H1 (cell line): ENCODE measurements at regions not wholly inside any gene's neighbourhood (a gene's known extent, or its start where the extent isn't known, plus 50 kb on each side); places are given as distances from the start of the nearest gene placed in this dataset.

Experiments used
- CTCF ChIA-PET: fragments of 300-600 bp; sonication (Branson Sonifier 250); formaldehyde crosslinking; loops from one replicate; lab custom pipeline; 2021; ENCODE audit not compliant: partially characterized antibody; lab: Charles Lee
- POLR2A ChIA-PET: fragments of 300-600 bp; sonication (Branson Sonifier 250); formaldehyde crosslinking; loops from one replicate; lab custom pipeline; 2021; ENCODE audit warnings: inconsistent platforms; ENCODE audit not compliant: partially characterized antibody; lab: Charles Lee
- DNase-seq, 2 experiments: peaks; one replicate each; pipeline versions ENCODE4 v3.0.0 to v3.0.0-alpha.2; 2010 to 2022; ENCODE audit warnings: low spot score in 2 of 2, low read depth in 1 of 2, mixed read lengths in 1 of 2
- FAIRE-seq: peaks from 2 replicates; lab custom pipeline; 2011; peaks lifted over from hg19 to GRCh38; lab: Jason Lieb, UNC
- H2AFZ ChIP-seq: 2 replicates; pipeline ENCODE4 v1.8.1; 2012; ENCODE audit warnings: low read length, inconsistent platforms
- H2AK5ac ChIP-seq: 2 replicates; pipeline ENCODE4 v1.6.1; 2013; ENCODE audit warnings: low read depth, low read length
- H2BK120ac ChIP-seq: replicated peaks from 2 replicates; pipeline ENCODE3; 2013; ENCODE audit warnings: low read depth, low read length, inconsistent platforms
- H2BK12ac ChIP-seq: 2 replicates; pipeline ENCODE4 v1.6.1; 2013; ENCODE audit warnings: low read depth, low read length
- H2BK15ac ChIP-seq: 2 replicates; pipeline ENCODE4 v1.6.1; 2013; ENCODE audit warnings: low read length
- H2BK20ac ChIP-seq: 2 replicates; pipeline ENCODE4 v1.6.1; 2013; ENCODE audit warnings: low read length
- H2BK5ac ChIP-seq: 2 replicates; pipeline ENCODE4 v1.6.1; 2013; ENCODE audit warnings: low read depth, low read length
- H3K14ac ChIP-seq: 2 replicates; pipeline ENCODE4 v1.6.1; 2013; ENCODE audit warnings: inconsistent platforms; ENCODE audit not compliant: insufficient read length
- H3K18ac ChIP-seq: 2 replicates; pipeline ENCODE4 v1.6.1; 2013; ENCODE audit warnings: low read length; ENCODE audit errors: extremely low read depth
- H3K23ac ChIP-seq: 2 replicates; pipeline ENCODE4 v1.6.1; 2013; ENCODE audit warnings: inconsistent platforms; ENCODE audit not compliant: insufficient read length
- H3K23me2 ChIP-seq: 2 replicates; pipeline ENCODE4 v1.6.1; 2013; ENCODE audit warnings: low read depth, low read length
- H3K27ac ChIP-seq: 2 replicates; pipeline ENCODE4 v1.6.1; 2011; ENCODE audit warnings: low read depth, low read length, inconsistent platforms
- H3K27me3 ChIP-seq, 4 experiments: replicated peaks in 1 of 4; 1 replicate in 1 of 4; 2 replicates in 3 of 4; pipeline versions ENCODE4 v1.6.1 to v1.8.1; 2011 to 2013; ENCODE audit warnings: low read length in 3 of 4, mild to moderate bottlenecking in 3 of 4, inconsistent platforms in 2 of 4, mixed read lengths in 2 of 4, moderate library complexity in 1 of 4; ENCODE audit not compliant: control insufficient read depth in 3 of 4, insufficient read depth in 3 of 4; ENCODE audit errors: extremely low read depth in 1 of 4
- H3K36me3 ChIP-seq, 4 experiments: 2 replicates each; pipeline versions ENCODE4 v1.6.1 to v1.8.1; 2011 to 2013; ENCODE audit warnings: mild to moderate bottlenecking in 4 of 4, low read length in 3 of 4, moderate library complexity in 2 of 4, control low read depth in 1 of 4, inconsistent platforms in 1 of 4; ENCODE audit not compliant: insufficient read depth in 4 of 4, control insufficient read depth in 2 of 4
- H3K4ac ChIP-seq: replicated peaks from 2 replicates; pipeline ENCODE3; 2013; ENCODE audit warnings: low read length, low read depth, mixed read lengths, inconsistent platforms; ENCODE audit not compliant: insufficient read length
- H3K4me1 ChIP-seq, 4 experiments: replicated peaks in 1 of 4; 1 replicate in 1 of 4; 2 replicates in 3 of 4; pipeline versions ENCODE4 v1.6.1 to v1.8.1; 2011 to 2013; ENCODE audit warnings: low read length in 3 of 4, inconsistent platforms in 2 of 4, mixed read lengths in 1 of 4; ENCODE audit not compliant: insufficient read depth in 4 of 4, control insufficient read depth in 3 of 4
- H3K4me2 ChIP-seq, 2 experiments: 2 replicates each; pipeline versions ENCODE4 v1.6.1 to v1.8.1; 2011 to 2013; ENCODE audit warnings: low read depth in 2 of 2, low read length in 2 of 2, control low read depth in 1 of 2, inconsistent platforms in 1 of 2, mild to moderate bottlenecking in 1 of 2; ENCODE audit not compliant: insufficient read depth in 1 of 2
- H3K4me3 ChIP-seq, 4 experiments: fragments of 200-600, 300-600 bp in 1 of 4; sonication (generic), shearing (Covaris generic), sonication (Bioruptor Twin) in 1 of 4; 2 replicates each; pipeline versions ENCODE4 v1.5.1 to v1.8.1; 2011 to 2016; ENCODE audit warnings: low read length in 4 of 4, low read depth in 3 of 4, control low read depth in 2 of 4, inconsistent platforms in 2 of 4, mild to moderate bottlenecking in 2 of 4, mixed read lengths in 1 of 4, moderate library complexity in 1 of 4; ENCODE audit not compliant: insufficient read depth in 2 of 4; ENCODE audit errors: extremely low read depth in 1 of 4
- H3K56ac ChIP-seq: replicated peaks from 2 replicates; pipeline ENCODE3; 2013; ENCODE audit warnings: low read depth, mild to moderate bottlenecking, mixed read lengths, low read length, inconsistent platforms; ENCODE audit not compliant: insufficient read length
- H3K79me1 ChIP-seq: 2 replicates; pipeline ENCODE4 v1.6.1; 2013; ENCODE audit warnings: low read depth, low read length, control low read depth
- H3K79me2 ChIP-seq, 2 experiments: 2 replicates each; pipeline versions ENCODE4 v1.6.1 to v1.8.1; 2012 to 2013; ENCODE audit warnings: low read length in 2 of 2, mild to moderate bottlenecking in 2 of 2, inconsistent platforms in 1 of 2; ENCODE audit not compliant: insufficient read depth in 2 of 2, control insufficient read depth in 1 of 2
- H3K9ac ChIP-seq, 4 experiments: replicated peaks in 1 of 4; 1 replicate in 1 of 4; 2 replicates in 3 of 4; pipeline versions ENCODE4 v1.6.1 to v1.8.1; 2011 to 2013; ENCODE audit warnings: low read depth in 3 of 4, low read length in 3 of 4, control low read depth in 2 of 4, mild to moderate bottlenecking in 2 of 4, moderate library complexity in 2 of 4, inconsistent platforms in 1 of 4; ENCODE audit errors: extremely low read depth in 1 of 4
- H3K9me3 ChIP-seq, 2 experiments: 2 replicates each; pipeline versions ENCODE4 v1.6.1 to v1.8.1; 2012 to 2013; ENCODE audit warnings: mild to moderate bottlenecking in 2 of 2, moderate library complexity in 2 of 2, control low read depth in 1 of 2, inconsistent platforms in 1 of 2, low read depth in 1 of 2, low read length in 1 of 2, mixed read lengths in 1 of 2; ENCODE audit not compliant: insufficient read depth in 2 of 2
- H4K20me1 ChIP-seq, 2 experiments: replicated peaks in 1 of 2; 2 replicates each; pipeline versions ENCODE3 to v1.8.1; 2011 to 2013; ENCODE audit warnings: inconsistent platforms in 2 of 2, low read length in 2 of 2, mild to moderate bottlenecking in 1 of 2; ENCODE audit not compliant: insufficient read depth in 2 of 2, control insufficient read depth in 1 of 2
- H4K5ac ChIP-seq: 2 replicates; pipeline ENCODE4 v1.6.1; 2013; ENCODE audit warnings: low read length, low read depth, mixed read lengths, inconsistent platforms; ENCODE audit not compliant: insufficient read length
- H4K8ac ChIP-seq: 2 replicates; pipeline ENCODE4 v1.8.0; 2013; ENCODE audit warnings: mild to moderate bottlenecking, moderate library complexity, low read length, inconsistent platforms; ENCODE audit not compliant: insufficient read depth; ENCODE audit errors: extremely low read depth
- H4K91ac ChIP-seq: replicated peaks from 2 replicates; pipeline ENCODE3; 2013; ENCODE audit warnings: low read length, mixed read lengths, inconsistent platforms; ENCODE audit not compliant: insufficient read length
- ASH2L ChIP-seq: fragments of 200-600, 300-600 bp; sonication (generic); IDR thresholded peaks from one replicate; pipeline ENCODE4 v1.7.1; 2017; ENCODE audit warnings: low read length
- CEBPB ChIP-seq: IDR thresholded peaks from 2 replicates; pipeline ENCODE4 v1.6.1; 2012; ENCODE audit warnings: low read depth, low read length
- CTBP2 ChIP-seq: IDR thresholded peaks from 2 replicates; pipeline ENCODE4 v1.7.0; 2011; ENCODE audit warnings: borderline replicate concordance, mild to moderate bottlenecking, moderate library complexity, mixed read lengths, low read length; ENCODE audit not compliant: insufficient read depth, insufficient read length
- E2F6 ChIP-seq: IDR thresholded peaks from 2 replicates; pipeline ENCODE4 v1.6.1; 2012; ENCODE audit warnings: inconsistent platforms
- HDAC2 ChIP-seq, 2 experiments: fragments of 300-600 bp in 1 of 2; sonication (generic) in 1 of 2; IDR thresholded peaks; 2 replicates each; pipeline ENCODE4 v1.6.1; 2011 to 2012; ENCODE audit warnings: low read depth in 2 of 2, low read length in 2 of 2, mild to moderate bottlenecking in 2 of 2, moderate library complexity in 2 of 2, borderline replicate concordance in 1 of 2, inconsistent platforms in 1 of 2
- NANOG ChIP-seq: IDR thresholded peaks from 2 replicates; pipeline ENCODE4 v1.6.1; 2011; ENCODE audit warnings: low read length, low read depth, mild to moderate bottlenecking, inconsistent platforms; ENCODE audit not compliant: insufficient read depth, poor library complexity, severe bottlenecking
- POU5F1 ChIP-seq: IDR thresholded peaks from 2 replicates; pipeline ENCODE4 v1.6.1; 2011; ENCODE audit warnings: low read depth, mild to moderate bottlenecking, low read length, moderate library complexity
- RXRA ChIP-seq: IDR thresholded peaks from 2 replicates; pipeline ENCODE4 v1.6.1; 2011; ENCODE audit warnings: low read depth, mild to moderate bottlenecking, low read length, moderate library complexity; ENCODE audit not compliant: insufficient read depth
- SIX5 ChIP-seq: IDR thresholded peaks from 2 replicates; pipeline ENCODE4 v1.6.1; 2011; ENCODE audit warnings: mild to moderate bottlenecking, low read depth, low read length
- SP1 ChIP-seq: IDR thresholded peaks from 2 replicates; pipeline ENCODE4 v1.6.1; 2011; ENCODE audit warnings: low read depth, low read length
- TAF1 ChIP-seq: IDR thresholded peaks from 2 replicates; pipeline ENCODE4 v1.6.1; 2011; ENCODE audit warnings: mild to moderate bottlenecking, low read depth, low read length
- YY1 ChIP-seq: IDR thresholded peaks from 2 replicates; pipeline ENCODE4 v1.6.1; 2011; ENCODE audit warnings: low read depth, mild to moderate bottlenecking, low read length

DNA sequence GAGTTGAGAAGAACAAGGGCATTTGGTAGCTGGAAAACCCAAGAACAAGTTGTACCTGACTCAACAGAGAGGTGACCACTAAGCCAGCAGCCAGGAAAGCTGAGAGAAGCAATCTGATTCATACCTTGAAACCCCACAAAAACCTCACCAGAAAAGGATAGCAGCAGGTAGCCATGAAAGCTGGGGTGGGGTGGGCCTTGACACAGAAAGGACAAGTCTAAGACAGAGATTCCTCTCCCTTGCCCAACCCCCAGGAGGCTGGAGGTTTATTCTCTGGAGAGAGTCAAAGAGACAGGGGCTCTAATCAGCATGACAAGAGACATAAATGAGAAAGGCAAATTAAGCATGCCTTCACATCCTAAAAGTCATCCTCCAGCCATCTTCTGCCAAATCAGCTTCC, 151.7 kb upstream of the DST start:
- no peak overlapping the region for H2BK15ac ChIP-seq
- H3K4me3 ChIP-seq, result peak overlapping the region in 2 of 4 experiments; percentile 13 to 47; a peak in 4 of 8 replicates
- H4K8ac ChIP-seq, result no peak overlapping the region
- H3K79me1 ChIP-seq, result no peaks in the 10 kb centered on the region; the same call in 1 of the 2 replicates
- no peaks in the 10 kb centered on the region for H3K36me3 ChIP-seq
- peaks cover 0 to 89% of the 10 kb centered on the region in 2 experiments; a peak in 3 of 4 replicates for H3K79me2 ChIP-seq
- no peak overlapping the region; the same call in 1 of the 2 replicates for H2BK5ac ChIP-seq
- H3K4me1 ChIP-seq, result peaks cover 4 to 28% (median 15%) of the 10 kb centered on the region in 4 experiments; a peak in 6 of 7 replicates
- H3K9ac ChIP-seq, result no peak overlapping the region
- no peak overlapping the region for H3K14ac ChIP-seq
- ChIA-PET CTCF (interaction anchor here (1.1 to 1.6 kb wide), 4 partner anchors 24 to 84 kb away, joined by 3 to 4 read pairs (median 3); no protein-coding TSS in a partner anchor), POLR2A (interaction anchor here (0.8 to 1.3 kb wide), 5 partner anchors 9 to 56 kb away, joined by 3 to 4 read pairs (median 3); no protein-coding TSS in a partner anchor)
- H3K9me3 ChIP-seq, result no peaks in the 10 kb centered on the region
- H3K27ac ChIP-seq, result peak overlapping the region; percentile 8; the same call in 1 of the 2 replicates
- H2AFZ ChIP-seq, result no peak overlapping the region
- DNase-seq (peak in 1 of 2 experiments; percentile 58), FAIRE-seq (peak; percentile 89)
- no peak overlapping the region for H3K23ac ChIP-seq
- peak overlapping the region; percentile 60; the same call in 1 of the 2 replicates for H2BK12ac ChIP-seq
- no peak overlapping the region for H2BK120ac ChIP-seq
- no peak overlapping the region for H3K4ac ChIP-seq
- H3K56ac ChIP-seq, result no peak overlapping the region
- TF ChIP-seq SIX5, result no peak
- TF ChIP-seq NANOG, result peak; percentile 39
- TF ChIP-seq CTBP2, result peak; percentile 87
- TF ChIP-seq TAF1, result peak; percentile 41; the same call in 1 of the 2 replicates
- TF ChIP-seq POU5F1, result peak; percentile 83; the same call in 1 of the 2 replicates
- TF ChIP-seq YY1, result peak; percentile 69; the same call in 1 of the 2 replicates
- TF ChIP-seq SP1, result peak; percentile 51; the same call in 1 of the 2 replicates
- TF ChIP-seq HDAC2 (IDR thresholded peaks at IDR 0.05; ENCODE audit: borderline replicate concordance in 1 of 2, low read depth in 2 of 2, low read length in 2 of 2), result peak in 1 of 2 experiments; percentile 80; a peak in 1 of 4 replicates
- peak; percentile 33 for TF ChIP-seq ASH2L
- TF ChIP-seq E2F6, result no peak
- TF ChIP-seq RXRA, result no peak
- TF ChIP-seq CEBPB, result 0 out of 2 replicates have a peak, but pooled peaks have one; percentile 3
- peak overlapping the region; percentile 60 for H4K5ac ChIP-seq
- no peak overlapping the region for H2AK5ac ChIP-seq
- no peaks in the 10 kb centered on the region for H4K20me1 ChIP-seq
- no peaks in the 10 kb centered on the region for H3K23me2 ChIP-seq
- no peak overlapping the region for H2BK20ac ChIP-seq
- H3K18ac ChIP-seq, result no peak overlapping the region
- H4K91ac ChIP-seq, result no peak overlapping the region
- no peaks in the 10 kb centered on the region for H3K27me3 ChIP-seq
- peak overlapping the region; percentile 57 for H3K4me2 ChIP-seq
